ENCODE measurements at regions not wholly inside any gene's neighbourhood (a gene's known extent, or its start where the extent isn't known, plus 50 kb on each side); places are given as distances from the start of the nearest gene placed in this dataset.

DNA sequence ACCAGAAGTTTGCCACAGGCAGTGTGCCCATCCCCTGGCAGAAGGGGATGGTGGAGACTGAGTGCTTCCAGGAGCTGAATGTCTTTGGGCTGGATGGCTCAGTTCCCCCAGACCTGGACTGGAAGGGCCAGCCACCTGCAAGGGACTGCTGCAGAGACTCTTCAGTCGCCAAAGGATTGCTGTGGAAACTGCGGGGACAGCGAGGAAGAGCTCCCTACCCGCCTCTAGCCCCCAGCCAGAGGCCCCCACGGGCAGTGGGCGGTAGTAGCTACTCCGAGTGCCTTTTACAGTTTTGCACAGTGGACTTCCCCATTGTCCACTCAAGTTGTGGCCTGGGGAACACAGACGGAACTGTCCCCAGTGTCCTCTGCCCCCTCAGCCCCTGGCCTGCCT lies 138.5 kb downstream of the ZDHHC20 start:
- no peak for DNase-seq

DNA sequence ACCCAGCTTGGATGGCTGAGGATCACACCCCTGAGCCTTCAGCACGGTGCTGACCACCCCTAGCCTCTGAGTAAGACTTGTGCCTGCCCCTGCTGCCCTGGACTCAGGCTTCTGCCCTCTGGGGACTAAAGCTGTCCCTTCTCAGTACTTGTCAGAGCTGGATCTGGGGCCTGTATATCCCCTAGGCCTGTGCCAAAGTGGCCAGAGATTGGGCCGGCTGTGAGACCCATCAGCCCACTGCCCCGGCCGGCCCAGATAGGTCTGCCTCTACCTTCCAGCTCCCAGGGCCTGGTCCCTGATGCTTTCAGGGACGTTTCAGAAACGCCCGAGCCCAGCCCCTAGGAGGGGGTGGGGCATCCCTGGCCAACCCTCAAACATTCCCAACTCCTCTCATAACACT lies 137.8 kb downstream of the ZDHHC20 start:
- DNase-seq = no peak

- DNase-seq = no peak
Measured at GRCh38 chr13:21322327-21322965, 136.7 kb downstream of the ZDHHC20 start.

All from NCI-H510A (cell line).